ENCODE measurements at regions not wholly inside any gene's neighbourhood (a gene's known extent, or its start where the extent isn't known, plus 50 kb on each side); places are given as distances from the start of the nearest gene placed in this dataset.

GRCh38 chr2:147198651-147199171 is 646.1 kb upstream of the ACVR2A start:
- Histone ChIP-seq H3K27me3 (ENCODE audit: control insufficient read depth, insufficient read depth, low read length) (no peaks in the 10 kb centered on the region), H3K36me3 (replicated peaks; ENCODE audit: control insufficient read depth, insufficient read depth, low read length) (no peaks in the 10 kb centered on the region), H3K4me3 (ENCODE audit: insufficient read depth, low read depth, low read length) (no peak overlapping the region)
- no peak for DNase-seq

- no peaks in the 10 kb centered on the region for H3K27me3 ChIP-seq (ENCODE audit: control insufficient read depth, insufficient read depth, low read length)
- no peak overlapping the region for H3K4me3 ChIP-seq (ENCODE audit: insufficient read depth, low read depth, low read length)
- H3K36me3 ChIP-seq (replicated peaks; ENCODE audit: control insufficient read depth, insufficient read depth, low read length): no peaks in the 10 kb centered on the region
- no peak for DNase-seq
Observed at GRCh38 chr2:147197754-147198483, 646.9 kb upstream of the ACVR2A start.

DNA sequence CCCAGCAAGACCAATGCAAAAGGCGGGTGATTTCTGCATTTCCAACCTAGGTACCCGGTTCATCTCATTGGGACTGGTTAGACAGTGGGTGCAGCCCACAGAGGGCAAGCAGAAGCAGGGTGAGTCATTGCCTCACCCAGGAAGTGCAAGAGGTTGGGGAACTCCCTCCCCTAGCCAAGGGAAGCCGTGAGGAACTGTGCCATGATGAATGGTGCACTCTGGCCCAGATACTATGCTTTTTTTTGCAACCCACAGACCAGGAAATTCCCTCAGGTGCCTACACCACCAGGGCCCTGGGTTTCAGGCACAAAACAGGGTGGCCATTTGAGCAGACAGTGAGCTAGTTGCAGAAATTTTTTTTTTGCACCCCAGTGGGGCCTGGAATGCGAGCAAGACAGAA is 662.6 kb upstream of the ACVR2A start:
- H3K4me3 ChIP-seq (ENCODE audit: insufficient read depth, low read depth, low read length): no peak overlapping the region
- H3K27me3 ChIP-seq (ENCODE audit: control insufficient read depth, insufficient read depth, low read length): no peaks in the 10 kb centered on the region
- no peaks in the 10 kb centered on the region for H3K36me3 ChIP-seq (replicated peaks; ENCODE audit: control insufficient read depth, insufficient read depth, low read length)
- no peak for DNase-seq

GRCh38 chr2:147181351-147182029 is 663.3 kb upstream of the ACVR2A start:
- Histone ChIP-seq H3K36me3 (replicated peaks; ENCODE audit: control insufficient read depth, insufficient read depth, low read length) (no peaks in the 10 kb centered on the region), H3K4me3 (ENCODE audit: insufficient read depth, low read depth, low read length) (no peak overlapping the region)

GRCh38 chr2:147177071-147177857 is 667.6 kb upstream of the ACVR2A start:
- Histone ChIP-seq H3K4me3 (ENCODE audit: insufficient read depth, low read depth, low read length) (no peak overlapping the region), H3K36me3 (replicated peaks; ENCODE audit: control insufficient read depth, insufficient read depth, low read length) (no peaks in the 10 kb centered on the region), H3K27me3 (ENCODE audit: control insufficient read depth, insufficient read depth, low read length) (no peaks in the 10 kb centered on the region; the same call in 1 of the 2 replicates)
- no peak for DNase-seq

More at GRCh38 chr2:147181351-147182029, 663.3 kb upstream of the ACVR2A start:
- no peak for DNase-seq
- H3K27me3 ChIP-seq (ENCODE audit: control insufficient read depth, insufficient read depth, low read length): no peaks in the 10 kb centered on the region; the same call in 1 of the 2 replicates

- H3K36me3 ChIP-seq (replicated peaks; ENCODE audit: control insufficient read depth, insufficient read depth, low read length): no peaks in the 10 kb centered on the region
- H3K27me3 ChIP-seq (ENCODE audit: control insufficient read depth, insufficient read depth, low read length): no peaks in the 10 kb centered on the region; the same call in 1 of the 2 replicates
- peak; percentile 26 for DNase-seq
- no peak overlapping the region for H3K4me3 ChIP-seq (ENCODE audit: insufficient read depth, low read depth, low read length)
Observed at GRCh38 chr2:147174824-147175254, 670.0 kb upstream of the ACVR2A start.

DNA sequence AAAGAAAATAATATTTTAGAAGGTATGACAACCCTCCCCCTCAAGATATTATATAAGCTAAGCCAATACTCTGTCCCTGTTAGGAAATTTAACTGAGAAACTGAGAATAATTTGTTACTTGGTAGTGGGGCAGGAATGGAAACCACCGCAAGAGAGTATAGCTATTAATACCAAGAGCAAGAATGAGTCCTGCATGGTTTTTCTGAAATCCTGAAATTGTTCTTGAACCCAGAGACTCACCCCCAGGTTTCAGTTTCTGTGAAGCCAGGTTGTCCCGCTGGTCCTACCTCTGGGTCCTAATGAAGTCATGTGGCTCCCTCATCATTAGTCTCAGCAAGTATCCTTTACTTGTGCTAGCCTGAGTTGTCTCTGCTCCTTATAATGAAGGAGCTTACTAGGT is 671.0 kb upstream of the ACVR2A start:
- no peaks in the 10 kb centered on the region for H3K36me3 ChIP-seq (replicated peaks; ENCODE audit: control insufficient read depth, insufficient read depth, low read length)
- no peak overlapping the region for H3K4me3 ChIP-seq (ENCODE audit: insufficient read depth, low read depth, low read length)
- no peaks in the 10 kb centered on the region; the same call in 1 of the 2 replicates for H3K27me3 ChIP-seq (ENCODE audit: control insufficient read depth, insufficient read depth, low read length)
- DNase-seq: no peak

DNA sequence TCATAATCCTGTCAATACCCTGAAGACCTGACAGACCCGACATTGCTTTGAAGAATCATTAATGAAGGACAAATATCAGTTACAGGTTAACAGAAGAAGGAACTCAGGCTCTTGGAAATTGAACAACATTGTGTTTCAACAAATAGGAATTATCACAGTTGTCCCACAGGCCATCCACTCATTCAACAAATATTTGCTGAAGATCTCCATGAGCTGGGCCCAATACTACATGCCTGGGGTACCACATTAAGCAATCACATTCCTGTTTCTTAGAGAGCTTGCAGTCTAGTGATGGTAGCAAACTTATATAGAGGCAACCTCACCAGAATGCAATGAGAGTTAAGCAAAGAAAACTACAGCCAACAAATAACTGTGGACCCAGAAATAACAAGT is 671.6 kb upstream of the ACVR2A start:
- Histone ChIP-seq H3K4me3 (ENCODE audit: insufficient read depth, low read depth, low read length) (no peak overlapping the region), H3K36me3 (replicated peaks; ENCODE audit: control insufficient read depth, insufficient read depth, low read length) (no peaks in the 10 kb centered on the region), H3K27me3 (ENCODE audit: control insufficient read depth, insufficient read depth, low read length) (no peaks in the 10 kb centered on the region; the same call in 1 of the 2 replicates)
- DNase-seq: no peak

DNA sequence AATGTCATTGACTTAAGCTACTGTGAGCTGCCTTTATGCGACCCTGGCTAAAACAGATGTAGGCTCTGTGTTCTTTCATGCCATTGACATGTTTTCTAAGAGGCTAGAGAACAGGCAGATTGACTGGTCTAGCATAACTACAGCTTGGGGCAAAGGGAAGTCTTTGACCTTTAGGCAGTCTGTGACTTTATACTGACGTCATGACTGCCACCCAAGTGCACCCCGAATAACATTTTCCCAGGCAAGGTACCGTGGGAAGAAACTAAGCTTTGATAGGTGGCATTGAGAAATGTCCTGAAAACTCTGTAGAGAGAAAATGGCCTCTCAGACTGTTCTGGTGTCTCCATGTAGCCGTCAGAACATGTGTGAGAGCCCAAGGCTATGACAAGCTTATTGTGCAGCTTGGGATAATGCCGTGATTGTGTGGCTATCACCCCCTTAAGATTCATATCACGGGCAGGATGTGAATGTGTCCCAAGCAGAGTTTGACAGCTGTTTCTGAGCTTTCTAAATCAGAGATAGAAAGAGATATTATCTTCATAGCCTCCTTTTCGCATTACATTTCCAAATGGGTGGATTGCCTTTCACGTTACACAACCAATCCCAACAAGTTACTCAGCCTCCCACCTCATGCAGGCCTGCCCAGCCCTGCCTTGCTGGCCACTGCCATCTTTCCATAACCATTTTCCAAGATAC is 672.2 kb upstream of the ACVR2A start:
- no peaks in the 10 kb centered on the region; the same call in 1 of the 2 replicates for H3K27me3 ChIP-seq (ENCODE audit: control insufficient read depth, insufficient read depth, low read length)
- DNase-seq: no peak
- H3K36me3 ChIP-seq (replicated peaks; ENCODE audit: control insufficient read depth, insufficient read depth, low read length): no peaks in the 10 kb centered on the region
- H3K4me3 ChIP-seq (ENCODE audit: insufficient read depth, low read depth, low read length): no peak overlapping the region

GRCh38 chr2:147171941-147172340 is 672.9 kb upstream of the ACVR2A start:
- Histone ChIP-seq H3K4me3 (ENCODE audit: insufficient read depth, low read depth, low read length) (no peak overlapping the region), H3K36me3 (replicated peaks; ENCODE audit: control insufficient read depth, insufficient read depth, low read length) (no peaks in the 10 kb centered on the region), H3K27me3 (ENCODE audit: control insufficient read depth, insufficient read depth, low read length) (no peaks in the 10 kb centered on the region; the same call in 1 of the 2 replicates)
- DNase-seq: no peak

DNA sequence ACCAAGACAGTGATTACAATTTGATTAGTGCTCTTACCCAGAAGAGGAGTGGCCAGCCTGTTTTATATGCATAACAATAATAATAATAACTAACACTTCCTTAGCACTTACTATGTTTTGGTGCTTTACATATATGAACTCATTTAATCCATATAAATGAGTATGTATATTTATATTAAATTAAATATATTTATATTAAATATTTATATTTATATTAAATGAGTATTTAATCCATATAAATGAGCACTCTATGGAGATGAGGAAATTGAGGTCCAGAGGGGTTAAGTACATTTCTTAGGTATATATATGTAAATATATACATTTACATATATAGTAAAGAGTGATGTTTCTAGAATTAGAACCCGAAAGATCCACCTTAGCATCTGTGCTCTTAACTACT is 673.9 kb upstream of the ACVR2A start:
- DNase-seq: no peak
- H3K36me3 ChIP-seq (replicated peaks; ENCODE audit: control insufficient read depth, insufficient read depth, low read length): no peaks in the 10 kb centered on the region
- no peak overlapping the region for H3K4me3 ChIP-seq (ENCODE audit: insufficient read depth, low read depth, low read length)
- H3K27me3 ChIP-seq (ENCODE audit: control insufficient read depth, insufficient read depth, low read length): no peaks in the 10 kb centered on the region

DNA sequence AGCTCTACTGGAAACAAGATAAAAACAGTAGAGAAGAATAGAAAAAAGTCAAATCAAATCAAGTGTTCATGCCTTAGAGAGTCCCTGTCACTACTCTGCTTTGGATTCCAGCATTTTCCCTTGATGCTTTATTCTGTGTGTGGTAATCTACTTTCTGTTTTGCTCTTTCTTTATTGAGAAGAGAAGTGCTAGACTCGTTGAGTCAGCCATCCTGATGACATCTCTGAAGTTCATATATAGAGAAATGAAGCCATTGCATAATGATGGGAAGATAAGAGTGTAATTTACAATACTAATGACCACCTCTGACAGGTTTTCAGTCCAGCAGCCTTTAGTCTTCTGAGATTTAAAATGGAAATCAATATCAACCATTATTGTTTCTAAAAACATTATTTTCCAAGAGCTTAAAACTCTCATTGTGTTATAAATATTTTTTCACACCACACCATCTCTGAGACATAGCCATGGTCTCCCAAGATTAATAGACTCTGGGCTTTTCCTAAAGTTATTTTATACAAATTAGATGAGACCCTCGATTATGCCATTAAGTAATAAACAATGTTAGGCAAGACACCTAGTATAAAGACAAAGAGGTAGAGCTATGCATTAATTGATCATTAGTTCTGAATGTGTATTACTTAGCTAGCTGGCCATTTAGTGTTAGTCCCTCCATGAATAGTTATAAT is 679.0 kb upstream of the ACVR2A start:
- Histone ChIP-seq H3K36me3 (replicated peaks; ENCODE audit: control insufficient read depth, insufficient read depth, low read length) (no peaks in the 10 kb centered on the region), H3K27me3 (ENCODE audit: control insufficient read depth, insufficient read depth, low read length) (no peaks in the 10 kb centered on the region), H3K4me3 (ENCODE audit: insufficient read depth, low read depth, low read length) (no peak overlapping the region)
- DNase-seq: no peak

GRCh38 chr2:147164563-147164962 is 680.3 kb upstream of the ACVR2A start:
- no peak overlapping the region for H3K4me3 ChIP-seq (ENCODE audit: insufficient read depth, low read depth, low read length)
- no peaks in the 10 kb centered on the region for H3K27me3 ChIP-seq (ENCODE audit: control insufficient read depth, insufficient read depth, low read length)
- no peak for DNase-seq
- no peaks in the 10 kb centered on the region for H3K36me3 ChIP-seq (replicated peaks; ENCODE audit: control insufficient read depth, insufficient read depth, low read length)

- no peak for DNase-seq
- no peaks in the 10 kb centered on the region for H3K27me3 ChIP-seq (ENCODE audit: control insufficient read depth, insufficient read depth, low read length)
- H3K36me3 ChIP-seq (replicated peaks; ENCODE audit: control insufficient read depth, insufficient read depth, low read length): no peaks in the 10 kb centered on the region
- H3K4me3 ChIP-seq (ENCODE audit: insufficient read depth, low read depth, low read length): no peak overlapping the region
Observed at GRCh38 chr2:147161746-147162145, 683.1 kb upstream of the ACVR2A start.

Measured in H7 (cell line).